ENCODE measurements at regions not wholly inside any gene's neighbourhood (a gene's known extent, or its start where the extent isn't known, plus 50 kb on each side); places are given as distances from the start of the nearest gene placed in this dataset.

- CTCF ChIA-PET = no interaction called here
- H3K4me2 ChIP-seq = no peak overlapping the region
- intact Hi-C loops (cut with micrococcal nuclease; ENCODE audit: unreplicated experiment) = no loop called here
Observed at GRCh38 chr9:75633451-75634057, 256.9 kb upstream of the PCSK5 start.

GRCh38 chr9:75636427-75637045 is 253.9 kb upstream of the PCSK5 start:
- H3K27me3 ChIP-seq (ENCODE audit: insufficient read depth, low read depth) = no peaks in the 10 kb centered on the region
- no peak overlapping the region for H2AFZ ChIP-seq
- CTCF ChIA-PET = no interaction called here
- no peaks in the 10 kb centered on the region for H3K9me3 ChIP-seq (ENCODE audit: insufficient read depth, low read depth)
- POLR2A ChIA-PET (ENCODE audit: unreplicated experiment) = no interaction called here
- BruUV-seq (replicated peaks) = no TSS peak
- no peaks in the 10 kb centered on the region for H3K79me2 ChIP-seq (ENCODE audit: low read depth)
- H3K4me3 ChIP-seq = no peak overlapping the region
- no peaks in the 10 kb centered on the region for H3K36me3 ChIP-seq (ENCODE audit: low read depth)
- no peaks in the 10 kb centered on the region for H3K4me1 ChIP-seq (replicated peaks; ENCODE audit: insufficient read depth)
- no peaks in the 10 kb centered on the region for H4K20me1 ChIP-seq (ENCODE audit: insufficient read depth)
- TF ChIP-seq EZH2 (IDR thresholded peaks at IDR 0.05; ENCODE audit: low read depth) = no peak
- TF ChIP-seq CTCF (conservative IDR thresholded peaks at IDR 0.05) = no peak
- no peak overlapping the region for H3K4me2 ChIP-seq
- no peaks in the 10 kb centered on the region for H3F3A ChIP-seq (ENCODE audit: insufficient read depth, low read depth)
- no peak for DNase-seq
- no peak overlapping the region for H3K27ac ChIP-seq
- intact Hi-C loops (cut with micrococcal nuclease; ENCODE audit: unreplicated experiment) = no loop called here
- H3K9me2 ChIP-seq (ENCODE audit: insufficient read depth) = no peaks in the 10 kb centered on the region

More at GRCh38 chr9:75633451-75634057, 256.9 kb upstream of the PCSK5 start:
- Histone ChIP-seq H3K27me3 (ENCODE audit: insufficient read depth, low read depth) (no peaks in the 10 kb centered on the region), H3K4me3 (no peak overlapping the region), H3K36me3 (ENCODE audit: low read depth) (no peaks in the 10 kb centered on the region), H3F3A (ENCODE audit: insufficient read depth, low read depth) (no peaks in the 10 kb centered on the region), H3K9me3 (ENCODE audit: insufficient read depth, low read depth) (no peaks in the 10 kb centered on the region), H3K27ac (no peak overlapping the region), H2AFZ (no peak overlapping the region; the same call in 1 of the 2 replicates), H3K79me2 (ENCODE audit: low read depth) (no peaks in the 10 kb centered on the region), H3K4me1 (replicated peaks; ENCODE audit: insufficient read depth) (no peaks in the 10 kb centered on the region), H3K9me2 (ENCODE audit: insufficient read depth) (no peaks in the 10 kb centered on the region), H4K20me1 (ENCODE audit: insufficient read depth) (no peaks in the 10 kb centered on the region)
- POLR2A ChIA-PET (ENCODE audit: unreplicated experiment) = no interaction called here
- TF ChIP-seq CTCF (conservative IDR thresholded peaks at IDR 0.05) (no peak), EZH2 (IDR thresholded peaks at IDR 0.05; ENCODE audit: low read depth) (no peak)
- no peak for DNase-seq
- no TSS peak for BruUV-seq (replicated peaks)

GRCh38 chr9:75639971-75640610 is 250.4 kb upstream of the PCSK5 start:
- intact Hi-C loops (cut with micrococcal nuclease; ENCODE audit: unreplicated experiment) = no loop called here
- H3K27me3 ChIP-seq (ENCODE audit: insufficient read depth, low read depth) = no peaks in the 10 kb centered on the region
- no peaks in the 10 kb centered on the region for H3K9me2 ChIP-seq (ENCODE audit: insufficient read depth)
- H3K79me2 ChIP-seq (ENCODE audit: low read depth) = no peaks in the 10 kb centered on the region
- H4K20me1 ChIP-seq (ENCODE audit: insufficient read depth) = no peaks in the 10 kb centered on the region
- CTCF ChIA-PET = no interaction called here
- no peaks in the 10 kb centered on the region for H3K9me3 ChIP-seq (ENCODE audit: insufficient read depth, low read depth)
- no peak overlapping the region for H3K4me3 ChIP-seq
- POLR2A ChIA-PET (ENCODE audit: unreplicated experiment) = no interaction called here
- no peak overlapping the region for H3K27ac ChIP-seq
- no peaks in the 10 kb centered on the region for H3K36me3 ChIP-seq (ENCODE audit: low read depth)
- TF ChIP-seq EZH2 (IDR thresholded peaks at IDR 0.05; ENCODE audit: low read depth) (no peak), CTCF (conservative IDR thresholded peaks at IDR 0.05) (no peak)
- BruUV-seq (replicated peaks) = no TSS peak
- H2AFZ ChIP-seq = no peak overlapping the region
- DNase-seq = no peak
- H3F3A ChIP-seq (ENCODE audit: insufficient read depth, low read depth) = no peaks in the 10 kb centered on the region
- H3K4me2 ChIP-seq = no peak overlapping the region
- no peaks in the 10 kb centered on the region for H3K4me1 ChIP-seq (replicated peaks; ENCODE audit: insufficient read depth)
